ENCODE measurements at regions not wholly inside any gene's neighbourhood (a gene's known extent, or its start where the extent isn't known, plus 50 kb on each side); places are given as distances from the start of the nearest gene placed in this dataset.

- Histone ChIP-seq H3K9me3 (ENCODE audit: control insufficient read depth, low read length) (no peaks in the 10 kb centered on the region), H3K27me3 (ENCODE audit: control insufficient read depth, insufficient read depth, low read length, poor library complexity, severe bottlenecking) (no peaks in the 10 kb centered on the region), H3K36me3 (ENCODE audit: control insufficient read depth, insufficient read depth, low read length) (no peaks in the 10 kb centered on the region), H3K4me3 (ENCODE audit: low read length) (no peak overlapping the region), H3K27ac (ENCODE audit: low read depth, low read length) (no peak overlapping the region), H3K4me1 (ENCODE audit: control insufficient read depth, insufficient read depth, low read length) (no peaks in the 10 kb centered on the region), H3K9ac (ENCODE audit: extremely low read depth, low read length, poor library complexity, severe bottlenecking) (no peak overlapping the region)
- TF ChIP-seq CTCF (conservative IDR thresholded peaks at IDR 0.05) = no peak
- H3K27me3 Mint-ChIP-seq (ENCODE audit: insufficient read depth) = no peaks in the 10 kb centered on the region
- peaks cover 4% of the 10 kb centered on the region for H3K4me1 Mint-ChIP-seq
- 86 to 95% methylated on average over 3 to 5 of the region's 8 CpGs for WGBS, 2 experiments (ENCODE audit: insufficient coverage in 1 of 2, insufficient read length in 1 of 2)
- no peaks in the 10 kb centered on the region for H3K9me3 Mint-ChIP-seq
- no peak overlapping the region for H3K27ac Mint-ChIP-seq
- no peak overlapping the region for H3K4me3 Mint-ChIP-seq
- no peaks in the 10 kb centered on the region for H3K36me3 Mint-ChIP-seq (ENCODE audit: low read depth)
- no peak for DNase-seq
Observed at GRCh38 chr17:62860962-62861873, 53.1 kb upstream of the MARCHF10 start.

- no peak overlapping the region for H3K9ac ChIP-seq (ENCODE audit: extremely low read depth, low read length, poor library complexity, severe bottlenecking)
- no peak overlapping the region for H3K27ac Mint-ChIP-seq
- no peaks in the 10 kb centered on the region for H3K9me3 Mint-ChIP-seq
- no peak overlapping the region for H3K4me3 ChIP-seq (ENCODE audit: low read length)
- H3K4me3 Mint-ChIP-seq = no peak overlapping the region
- no peaks in the 10 kb centered on the region for H3K27me3 Mint-ChIP-seq (ENCODE audit: insufficient read depth)
- no peaks in the 10 kb centered on the region for H3K4me1 ChIP-seq (ENCODE audit: control insufficient read depth, insufficient read depth, low read length)
- no peak for DNase-seq
- no peaks in the 10 kb centered on the region for H3K36me3 ChIP-seq (ENCODE audit: control insufficient read depth, insufficient read depth, low read length)
- WGBS, 2 experiments (ENCODE audit: insufficient coverage in 1 of 2, insufficient read length in 1 of 2) = 96 to 97% methylated on average over 3 of the region's 3 CpGs
- TF ChIP-seq CTCF (conservative IDR thresholded peaks at IDR 0.05) = no peak
- H3K9me3 ChIP-seq (ENCODE audit: control insufficient read depth, low read length) = no peaks in the 10 kb centered on the region
- no peaks in the 10 kb centered on the region for H3K27me3 ChIP-seq (ENCODE audit: control insufficient read depth, insufficient read depth, low read length, poor library complexity, severe bottlenecking)
- H3K27ac ChIP-seq (ENCODE audit: low read depth, low read length) = no peak overlapping the region
- peaks cover 4% of the 10 kb centered on the region for H3K4me1 Mint-ChIP-seq
- H3K36me3 Mint-ChIP-seq (ENCODE audit: low read depth) = no peaks in the 10 kb centered on the region
Observed at GRCh38 chr17:62859146-62859545, 51.0 kb upstream of the MARCHF10 start.
